H9 (cell line): ENCODE measurements at regions not wholly inside any gene's neighbourhood (a gene's known extent, or its start where the extent isn't known, plus 50 kb on each side); places are given as distances from the start of the nearest gene placed in this dataset.

Source experiments
- DNase-seq: peaks from one replicate; pipeline ENCODE4 v3.0.0-alpha.2; 2017
- H2AFZ ChIP-seq: one replicate; pipeline ENCODE4 v1.6.1; 2013; ENCODE audit warnings: mild to moderate bottlenecking, low read length, control low read depth, moderate library complexity
- H2AK5ac ChIP-seq: 2 replicates; pipeline ENCODE4 v1.6.1; 2013; ENCODE audit warnings: low read length, control low read depth, mixed read lengths; ENCODE audit not compliant: insufficient read length
- H2BK120ac ChIP-seq: one replicate; pipeline ENCODE4 v1.6.1; 2013; ENCODE audit warnings: low read depth, mild to moderate bottlenecking, low read length, control low read depth, inconsistent platforms; ENCODE audit not compliant: poor library complexity, severe bottlenecking
- H2BK12ac ChIP-seq: 2 replicates; pipeline ENCODE4 v1.6.1; 2013; ENCODE audit warnings: low read length, control low read depth, mixed read lengths, low read depth; ENCODE audit not compliant: insufficient read length
- H2BK15ac ChIP-seq: 2 replicates; pipeline ENCODE4 v1.6.1; 2013; ENCODE audit warnings: low read depth, low read length, control low read depth
- H2BK20ac ChIP-seq: one replicate; pipeline ENCODE4 v1.6.1; 2013; ENCODE audit warnings: low read depth, mild to moderate bottlenecking, low read length, control low read depth, inconsistent platforms; ENCODE audit not compliant: poor library complexity, severe bottlenecking
- H2BK5ac ChIP-seq: 2 replicates; pipeline ENCODE4 v1.6.1; 2013; ENCODE audit warnings: low read length, control low read depth, mixed read lengths; ENCODE audit not compliant: insufficient read length
- H3K14ac ChIP-seq: 2 replicates; pipeline ENCODE4 v1.6.1; 2013; ENCODE audit warnings: low read length, control low read depth; ENCODE audit not compliant: insufficient read depth
- H3K18ac ChIP-seq: 2 replicates; pipeline ENCODE4 v1.6.1; 2013; ENCODE audit warnings: low read depth, mild to moderate bottlenecking, mixed read lengths, low read length, control low read depth; ENCODE audit not compliant: insufficient read length
- H3K23ac ChIP-seq: 2 replicates; pipeline ENCODE4 v1.6.1; 2013; ENCODE audit warnings: low read length, control low read depth, mixed read lengths, low read depth; ENCODE audit not compliant: insufficient read length
- H3K23me2 ChIP-seq: 2 replicates; pipeline ENCODE4 v1.6.1; 2013; ENCODE audit warnings: low read depth, mild to moderate bottlenecking, mixed read lengths, low read length, control low read depth; ENCODE audit not compliant: insufficient read length, poor library complexity, severe bottlenecking
- H3K27ac ChIP-seq: 2 replicates; pipeline ENCODE4 v1.5.1; 2013; ENCODE audit warnings: low read length, control low read depth, mixed read lengths, low read depth; ENCODE audit not compliant: insufficient read length
- H3K27me3 ChIP-seq: 2 replicates; pipeline ENCODE4 v1.6.1; 2013; ENCODE audit warnings: low read length, control low read depth, inconsistent platforms; ENCODE audit not compliant: insufficient read depth
- H3K4ac ChIP-seq: 2 replicates; pipeline ENCODE4 v1.6.1; 2013; ENCODE audit warnings: low read depth, mild to moderate bottlenecking, control low read depth, inconsistent platforms, low read length, moderate library complexity
- H3K4me1 ChIP-seq: 2 replicates; pipeline ENCODE4 v1.6.1; 2013; ENCODE audit warnings: low read length, control low read depth, inconsistent platforms; ENCODE audit not compliant: insufficient read depth
- H3K4me2 ChIP-seq: 2 replicates; pipeline ENCODE4 v1.6.1; 2013; ENCODE audit warnings: low read length, control low read depth, mixed read lengths; ENCODE audit not compliant: insufficient read length, insufficient read depth
- H3K56ac ChIP-seq: 2 replicates; pipeline ENCODE4 v1.6.1; 2013; ENCODE audit warnings: low read depth, mild to moderate bottlenecking, mixed read lengths, low read length, control low read depth; ENCODE audit not compliant: insufficient read length
- H3K79me1 ChIP-seq: 2 replicates; pipeline ENCODE4 v1.6.1; 2013; ENCODE audit warnings: low read depth, mild to moderate bottlenecking, moderate library complexity, low read length, control low read depth, inconsistent platforms; ENCODE audit not compliant: insufficient read depth, poor library complexity, severe bottlenecking
- H3K79me2 ChIP-seq: 2 replicates; pipeline ENCODE4 v1.6.1; 2013; ENCODE audit warnings: low read length, control low read depth, inconsistent platforms; ENCODE audit not compliant: insufficient read depth
- H3K9ac ChIP-seq: 2 replicates; pipeline ENCODE4 v1.6.1; 2013; ENCODE audit warnings: low read length, control low read depth, mixed read lengths; ENCODE audit not compliant: insufficient read length; ENCODE audit errors: extremely low read depth
- H3K9me3 ChIP-seq: one replicate; pipeline ENCODE4 v1.6.1; 2013; ENCODE audit warnings: low read depth, low read length, inconsistent platforms; ENCODE audit not compliant: control insufficient read depth
- H3T11ph ChIP-seq: one replicate; pipeline ENCODE4 v1.6.1; 2013; ENCODE audit warnings: mild to moderate bottlenecking, low read length, control low read depth, inconsistent platforms
- H4K20me1 ChIP-seq: one replicate; pipeline ENCODE4 v1.6.1; 2013; ENCODE audit not compliant: control insufficient read depth, insufficient read length, insufficient read depth
- H4K5ac ChIP-seq: 2 replicates; pipeline ENCODE4 v1.6.1; 2013; ENCODE audit warnings: low read depth, mild to moderate bottlenecking, mixed read lengths, low read length, control low read depth; ENCODE audit not compliant: insufficient read length
- H4K8ac ChIP-seq: replicated peaks from 2 replicates; pipeline ENCODE4 v1.6.1; 2013; ENCODE audit warnings: low read length, control low read depth, mixed read lengths, low read depth; ENCODE audit not compliant: insufficient read length
- H4K91ac ChIP-seq: 2 replicates; pipeline ENCODE4 v1.6.1; 2013; ENCODE audit warnings: low read depth, mild to moderate bottlenecking, moderate library complexity, mixed read lengths, low read length, control low read depth; ENCODE audit not compliant: insufficient read length
- H3K27ac Mint-ChIP-seq, 3 experiments: 2 replicates in 2 of 3; 3 replicates in 1 of 3; pipeline ENCODE4 v1.8.0; 2020 to 2021; ENCODE audit warnings: mixed read lengths in 3 of 3, mild to moderate bottlenecking in 1 of 3, moderate library complexity in 1 of 3
- H3K27me3 Mint-ChIP-seq: 2 replicates; pipeline ENCODE4 v1.8.0; 2021; ENCODE audit warnings: low read depth, mild to moderate bottlenecking, moderate library complexity, mixed read lengths
- H3K36me3 Mint-ChIP-seq, 3 experiments: 2 replicates in 2 of 3; 3 replicates in 1 of 3; pipeline ENCODE4 v1.8.0; 2020 to 2021; ENCODE audit warnings: low read depth in 3 of 3, mixed read lengths in 3 of 3; ENCODE audit not compliant: insufficient read depth in 1 of 3
- H3K4me1 Mint-ChIP-seq, 2 experiments: 2 replicates each; pipeline ENCODE4 v1.8.0; 2020; ENCODE audit warnings: mixed read lengths in 2 of 2
- H3K4me3 Mint-ChIP-seq, 2 experiments: 2 replicates in 1 of 2; 3 replicates in 1 of 2; pipeline ENCODE4 v1.8.0; 2020 to 2021; ENCODE audit warnings: mild to moderate bottlenecking in 2 of 2, mixed read lengths in 2 of 2, moderate library complexity in 1 of 2
- H3K9me3 Mint-ChIP-seq, 2 experiments: 2 replicates in 1 of 2; 3 replicates in 1 of 2; pipeline ENCODE4 v1.8.0; 2020; ENCODE audit warnings: mild to moderate bottlenecking in 2 of 2, mixed read lengths in 2 of 2, moderate library complexity in 1 of 2
- WGBS: extraction: QIAGEN DNeasy Blood & Tissue Kit; methylation state at CpG from one replicate; pipeline ENCODE4 v1.1.7; 2013; ENCODE audit warnings: missing lambda C conversion rate, low lambda C conversion rate, mixed read lengths; ENCODE audit not compliant: insufficient read length; ENCODE audit errors: extremely low coverage; 5-methylcytosine and 5-hydroxymethylcytosine counted together
- TF ChIP-seq, protein P1 (sequence below): fragments of 200-600 bp; sonication (generic); conservative IDR thresholded peaks from 3 replicates; pipeline ENCODE4 v1.8.0; 2021; ENCODE audit warnings: antibody characterized with exemption, mild to moderate bottlenecking

DNA sequence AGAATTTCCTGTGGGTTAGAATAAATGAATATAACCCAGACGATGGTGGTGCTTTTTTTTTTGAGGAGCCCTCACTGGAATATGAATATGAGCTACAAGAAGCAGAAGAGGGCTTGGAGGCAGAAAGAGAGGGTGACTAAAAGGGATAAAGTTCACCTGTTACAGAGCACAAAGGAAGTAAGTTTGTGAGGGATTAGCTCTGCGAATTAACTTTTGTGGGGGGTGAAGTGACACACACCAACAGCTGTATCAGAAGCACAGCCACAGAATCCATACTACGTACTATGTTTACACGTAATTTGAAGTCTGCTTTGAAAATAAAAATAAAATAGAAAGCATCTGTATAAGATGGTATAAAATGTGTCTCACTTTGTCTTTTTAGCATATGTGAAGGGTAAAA is 963.6 kb upstream of the DIAPH2 start:
- Histone ChIP-seq H2AFZ (no peak overlapping the region), H3K4me1 (no peaks in the 10 kb centered on the region; the same call in 1 of the 2 replicates), H4K91ac (no peak overlapping the region), H3K79me2 (no peaks in the 10 kb centered on the region), H3K27ac (no peak overlapping the region), H2BK15ac (no peak overlapping the region), H2BK12ac (no peak overlapping the region), H3K79me1 (no peaks in the 10 kb centered on the region), H2BK5ac (no peak overlapping the region), H3T11ph (no peak overlapping the region), H3K4ac (no peak overlapping the region), H4K5ac (no peak overlapping the region), H4K8ac (no peak overlapping the region), H3K27me3 (no peaks in the 10 kb centered on the region), H3K23me2 (no peaks in the 10 kb centered on the region), H3K4me2 (no peak overlapping the region), H3K23ac (no peak overlapping the region), H3K9ac (no peak overlapping the region), H2AK5ac (no peak overlapping the region), H3K18ac (no peak overlapping the region), H3K9me3 (no peaks in the 10 kb centered on the region), H3K56ac (no peak overlapping the region), H2BK20ac (no peak overlapping the region), H3K14ac (no peak overlapping the region), H2BK120ac (no peak overlapping the region), H4K20me1 (no peaks in the 10 kb centered on the region)
- Mint-ChIP-seq H3K4me1 (peaks cover 37% of the 10 kb centered on the region in 2 experiments), H3K27me3 (no peaks in the 10 kb centered on the region), H3K4me3 (no peak overlapping the region), H3K9me3 (no peaks in the 10 kb centered on the region), H3K36me3 (peaks cover 2 to 6% (median 4%) of the 10 kb centered on the region in 3 experiments; a peak in 1 of 7 replicates), H3K27ac (no peak overlapping the region; a peak in 1 of 7 replicates)
- TF ChIP-seq, protein P1, sequence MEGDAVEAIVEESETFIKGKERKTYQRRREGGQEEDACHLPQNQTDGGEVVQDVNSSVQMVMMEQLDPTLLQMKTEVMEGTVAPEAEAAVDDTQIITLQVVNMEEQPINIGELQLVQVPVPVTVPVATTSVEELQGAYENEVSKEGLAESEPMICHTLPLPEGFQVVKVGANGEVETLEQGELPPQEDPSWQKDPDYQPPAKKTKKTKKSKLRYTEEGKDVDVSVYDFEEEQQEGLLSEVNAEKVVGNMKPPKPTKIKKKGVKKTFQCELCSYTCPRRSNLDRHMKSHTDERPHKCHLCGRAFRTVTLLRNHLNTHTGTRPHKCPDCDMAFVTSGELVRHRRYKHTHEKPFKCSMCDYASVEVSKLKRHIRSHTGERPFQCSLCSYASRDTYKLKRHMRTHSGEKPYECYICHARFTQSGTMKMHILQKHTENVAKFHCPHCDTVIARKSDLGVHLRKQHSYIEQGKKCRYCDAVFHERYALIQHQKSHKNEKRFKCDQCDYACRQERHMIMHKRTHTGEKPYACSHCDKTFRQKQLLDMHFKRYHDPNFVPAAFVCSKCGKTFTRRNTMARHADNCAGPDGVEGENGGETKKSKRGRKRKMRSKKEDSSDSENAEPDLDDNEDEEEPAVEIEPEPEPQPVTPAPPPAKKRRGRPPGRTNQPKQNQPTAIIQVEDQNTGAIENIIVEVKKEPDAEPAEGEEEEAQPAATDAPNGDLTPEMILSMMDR, result no peak
- no peak for DNase-seq
- no CpG with 5 or more reads among the region's 4 CpGs for WGBS
